ENCODE measurements at regions not wholly inside any gene's neighbourhood (a gene's known extent, or its start where the extent isn't known, plus 50 kb on each side); places are given as distances from the start of the nearest gene placed in this dataset.

DNA sequence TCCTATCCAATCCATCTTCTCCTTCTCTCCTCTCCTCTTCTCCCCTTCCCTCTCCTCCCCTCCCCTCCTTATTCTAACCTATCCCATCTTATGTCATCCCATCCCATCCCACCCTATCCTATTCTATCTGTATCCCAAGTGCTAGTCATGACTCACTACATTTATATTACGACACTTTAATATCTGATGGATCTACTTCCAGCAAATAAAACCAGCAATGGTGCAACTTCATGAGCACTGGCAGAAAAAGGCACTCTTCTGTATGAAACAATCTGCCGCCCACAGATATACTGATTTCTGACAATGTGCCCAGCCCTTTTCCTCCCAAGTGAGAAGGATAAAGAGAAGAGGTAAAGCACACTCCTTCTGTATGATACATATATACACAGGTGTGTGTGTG is 86.6 kb upstream of the ANKH start:
- TF ChIP-seq POLR2AphosphoS5 (IDR thresholded peaks at IDR 0.05) (no peak), EP300 (IDR thresholded peaks at IDR 0.05) (no peak), POLR2A (IDR thresholded peaks at IDR 0.05) (no peak)
- TF ChIP-seq, protein P1, sequence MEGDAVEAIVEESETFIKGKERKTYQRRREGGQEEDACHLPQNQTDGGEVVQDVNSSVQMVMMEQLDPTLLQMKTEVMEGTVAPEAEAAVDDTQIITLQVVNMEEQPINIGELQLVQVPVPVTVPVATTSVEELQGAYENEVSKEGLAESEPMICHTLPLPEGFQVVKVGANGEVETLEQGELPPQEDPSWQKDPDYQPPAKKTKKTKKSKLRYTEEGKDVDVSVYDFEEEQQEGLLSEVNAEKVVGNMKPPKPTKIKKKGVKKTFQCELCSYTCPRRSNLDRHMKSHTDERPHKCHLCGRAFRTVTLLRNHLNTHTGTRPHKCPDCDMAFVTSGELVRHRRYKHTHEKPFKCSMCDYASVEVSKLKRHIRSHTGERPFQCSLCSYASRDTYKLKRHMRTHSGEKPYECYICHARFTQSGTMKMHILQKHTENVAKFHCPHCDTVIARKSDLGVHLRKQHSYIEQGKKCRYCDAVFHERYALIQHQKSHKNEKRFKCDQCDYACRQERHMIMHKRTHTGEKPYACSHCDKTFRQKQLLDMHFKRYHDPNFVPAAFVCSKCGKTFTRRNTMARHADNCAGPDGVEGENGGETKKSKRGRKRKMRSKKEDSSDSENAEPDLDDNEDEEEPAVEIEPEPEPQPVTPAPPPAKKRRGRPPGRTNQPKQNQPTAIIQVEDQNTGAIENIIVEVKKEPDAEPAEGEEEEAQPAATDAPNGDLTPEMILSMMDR (IDR thresholded peaks at IDR 0.05) = no peak
- WGBS, 5 donors = 54 to 81% (median 71%) methylated on average over 2 of the region's 2 CpGs
- Histone ChIP-seq H3K27ac (no peak overlapping the region), H3K9me3 (no peaks in the 10 kb centered on the region), H3K27me3 (no peaks in the 10 kb centered on the region), H3K4me1 (no peaks in the 10 kb centered on the region), H3K4me3 (no peak overlapping the region), H3K36me3 (no peaks in the 10 kb centered on the region)
- intact Hi-C loops (cut with DNase I; ENCODE audit: low total_unique reads) = no loop called here
- no peak for DNase-seq

DNA sequence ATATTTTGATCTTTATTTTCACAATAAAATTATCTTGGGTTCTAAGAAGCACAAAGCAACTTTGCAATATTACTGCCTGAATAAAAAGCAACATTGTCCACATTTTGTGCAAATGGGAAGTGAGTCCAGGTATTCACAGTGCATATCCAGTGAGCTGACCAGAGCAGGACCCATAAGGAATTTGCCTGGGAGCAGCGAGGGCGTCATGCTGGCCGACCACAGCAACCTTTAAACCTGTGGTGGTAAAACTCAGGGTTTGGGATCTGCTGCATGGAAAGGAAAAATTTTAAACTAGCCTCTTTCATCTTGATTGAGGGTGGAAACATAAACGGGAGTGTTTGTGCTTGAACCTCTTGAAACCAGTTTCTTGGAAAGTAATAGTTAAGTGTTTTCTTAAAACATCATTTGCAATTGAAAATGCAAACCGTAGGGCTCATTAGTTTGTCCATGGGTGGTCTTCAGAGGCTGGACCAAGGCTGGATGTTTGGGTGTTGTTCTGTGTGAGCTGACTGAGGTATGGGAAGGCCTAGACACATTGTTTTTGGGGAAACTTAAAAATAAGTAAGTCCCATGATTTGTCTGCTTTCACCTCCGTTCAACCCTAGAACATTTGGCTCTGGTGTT is 85.0 kb upstream of the ANKH start:
- H3K27me3 ChIP-seq = no peaks in the 10 kb centered on the region
- intact Hi-C loops (cut with DNase I; ENCODE audit: low total_unique reads) = no loop called here
- no peaks in the 10 kb centered on the region for H3K36me3 ChIP-seq
- H3K27ac ChIP-seq = no peak overlapping the region
- no peaks in the 10 kb centered on the region for H3K4me1 ChIP-seq
- DNase-seq = no peak
- H3K9me3 ChIP-seq = no peaks in the 10 kb centered on the region
- TF ChIP-seq, protein P1 (IDR thresholded peaks at IDR 0.05) = no peak
- no peak for TF ChIP-seq POLR2AphosphoS5 (IDR thresholded peaks at IDR 0.05)
- TF ChIP-seq EP300 (IDR thresholded peaks at IDR 0.05) = no peak
- no peak for TF ChIP-seq POLR2A (IDR thresholded peaks at IDR 0.05)
- no peak overlapping the region for H3K4me3 ChIP-seq
- WGBS, 5 donors = 81 to 90% (median 87%) methylated on average over 6 of the region's 6 CpGs

DNA sequence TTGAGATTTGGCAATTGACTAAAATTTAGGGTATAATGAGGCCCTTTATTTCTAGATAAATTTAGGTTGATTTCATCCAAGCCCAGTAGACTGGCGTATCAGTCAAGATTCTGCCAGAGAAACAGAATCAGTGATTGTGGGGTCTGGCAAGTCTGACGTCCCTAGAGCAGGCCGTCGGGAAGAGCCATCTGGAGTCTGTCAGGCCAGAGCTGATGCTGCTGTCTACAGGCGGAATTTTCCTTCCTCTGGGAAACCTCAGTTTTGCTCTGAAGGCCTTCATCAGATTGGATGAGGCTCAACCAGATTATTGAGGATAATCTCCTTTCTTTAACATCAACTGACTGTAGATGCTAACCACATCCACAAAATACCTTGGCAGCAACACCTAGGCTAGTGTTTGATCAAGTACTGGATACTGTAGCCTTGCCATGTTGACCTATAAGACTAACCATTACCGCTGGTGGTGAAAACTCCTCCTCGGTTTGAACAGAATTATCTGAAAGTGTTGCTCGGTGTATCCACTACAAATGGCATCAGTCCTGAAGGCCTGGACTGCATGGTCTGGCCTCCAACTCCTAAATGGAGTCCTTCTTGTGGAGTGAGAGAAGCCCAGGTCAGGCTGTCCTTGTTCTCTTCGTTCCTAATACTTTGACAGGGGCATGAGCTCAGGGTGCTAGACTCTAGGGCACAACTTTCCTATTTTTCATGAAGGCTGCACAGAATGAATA is 83.2 kb upstream of the ANKH start:
- no peaks in the 10 kb centered on the region for H3K4me1 ChIP-seq
- no peak overlapping the region for H3K4me3 ChIP-seq
- peak in 1 of 2 donors; percentile 77 for DNase-seq
- no peaks in the 10 kb centered on the region for H3K9me3 ChIP-seq
- H3K36me3 ChIP-seq = no peaks in the 10 kb centered on the region
- no peak overlapping the region for H3K27ac ChIP-seq
- intact Hi-C loops (cut with DNase I; ENCODE audit: low total_unique reads) = no loop called here
- 82 to 90% (median 88%) methylated on average over 7 to 9 of the region's 9 CpGs for WGBS, 5 donors
- TF ChIP-seq, protein P1 (IDR thresholded peaks at IDR 0.05) = no peak
- TF ChIP-seq EP300 (IDR thresholded peaks at IDR 0.05) = no peak
- no peak for TF ChIP-seq POLR2A (IDR thresholded peaks at IDR 0.05)
- TF ChIP-seq POLR2AphosphoS5 (IDR thresholded peaks at IDR 0.05) = no peak
- no peaks in the 10 kb centered on the region for H3K27me3 ChIP-seq

DNA sequence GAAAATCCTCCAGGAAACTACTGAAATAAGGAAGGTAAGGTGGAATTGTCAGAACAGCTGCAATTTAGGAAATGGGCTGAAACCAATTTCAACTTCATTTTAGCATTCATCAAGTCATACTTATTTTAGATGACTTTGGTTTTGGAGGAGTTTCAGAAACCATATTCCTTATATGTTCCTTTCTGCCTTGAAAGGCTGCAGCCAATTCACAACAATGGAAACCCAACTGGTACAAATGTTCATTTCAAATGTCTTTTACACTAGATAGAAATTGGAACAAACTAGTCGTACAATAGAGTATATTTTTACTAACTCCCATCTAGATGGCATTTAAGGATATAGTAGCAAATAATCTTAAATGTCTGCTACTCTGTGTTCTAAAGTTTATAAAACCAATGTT is 82.6 kb upstream of the ANKH start:
- H3K4me1 ChIP-seq = no peaks in the 10 kb centered on the region
- intact Hi-C loops (cut with DNase I; ENCODE audit: low total_unique reads) = no loop called here
- H3K27me3 ChIP-seq = no peaks in the 10 kb centered on the region
- H3K27ac ChIP-seq = no peak overlapping the region
- 69 to 92% (median 89%) methylated on average over 1 of the region's 1 CpG for WGBS, 5 donors
- H3K9me3 ChIP-seq = no peaks in the 10 kb centered on the region
- H3K4me3 ChIP-seq = no peak overlapping the region
- no peaks in the 10 kb centered on the region for H3K36me3 ChIP-seq
- no peak for TF ChIP-seq POLR2AphosphoS5 (IDR thresholded peaks at IDR 0.05)
- TF ChIP-seq, protein P1 (IDR thresholded peaks at IDR 0.05) = no peak
- TF ChIP-seq EP300 (IDR thresholded peaks at IDR 0.05) = no peak
- TF ChIP-seq POLR2A (IDR thresholded peaks at IDR 0.05) = no peak
- DNase-seq = no peak
